Upper lobe of left lung (tissue), 6 donors: ENCODE measurements at regions not wholly inside any gene's neighbourhood (a gene's known extent, or its start where the extent isn't known, plus 50 kb on each side); places are given as distances from the start of the nearest gene placed in this dataset.
A peak's percentile ranks its signal among the peaks of the same experiment; 100 is the strongest.

Experiments
- ATAC-seq, 2 donors: fragments of 200-7000 bp; cut with Tn5 transposase; one replicate each; pipeline ENCODE4 v1.9.1; 2022; ENCODE audit warnings: mild to moderate bottlenecking in 2 of 2, moderate library complexity in 2 of 2; ENCODE audit not compliant: low FRiP score in 2 of 2
- DNase-seq, 2 donors: peaks; one replicate each; pipeline ENCODE4 v3.0.0-alpha.2; 2019 to 2020
- H3K27ac ChIP-seq, 4 donors: fragments of 200-600 bp; sonication (generic); one replicate each; pipeline ENCODE4 v1.5.1; 2016 to 2019
- H3K27me3 ChIP-seq, 4 donors: fragments of 200-600 bp; sonication (generic); one replicate each; pipeline ENCODE4 v1.5.1; 2017 to 2019
- H3K36me3 ChIP-seq, 4 donors: fragments of 200-600 bp; sonication (generic); one replicate each; pipeline ENCODE4 v1.5.1; 2016 to 2019
- H3K4me1 ChIP-seq, 4 donors: fragments of 200-600 bp; sonication (generic); one replicate each; pipeline ENCODE4 v1.5.1; 2018 to 2019
- H3K4me3 ChIP-seq, 4 donors: fragments of 200-600 bp; sonication (generic); one replicate each; pipeline ENCODE4 v1.5.1; 2017 to 2019; ENCODE audit warnings: mild to moderate bottlenecking in 2 of 4, moderate library complexity in 1 of 4
- H3K9me3 ChIP-seq, 4 donors: fragments of 200-600 bp; sonication (generic); one replicate each; pipeline ENCODE4 v1.5.1; 2018 to 2019
- CTCF ChIP-seq, 6 experiments: fragments of 450-650 bp in 4 of 6; fragments of 200-600 bp in 2 of 6; sonication (generic) in 2 of 6; IDR thresholded peaks; one replicate each; pipeline ENCODE4 v1.5.1; 2016 to 2019; ENCODE audit warnings: antibody characterized with exemption in 6 of 6
- EP300 ChIP-seq, 4 donors: sonication (generic); formaldehyde crosslinking; IDR thresholded peaks; one replicate each; pipeline ENCODE4 v1.5.1; 2017; ENCODE audit warnings: antibody characterized with exemption in 4 of 4, control low read depth in 2 of 4
- POLR2A ChIP-seq, 4 donors: fragments of 450-650 bp; IDR thresholded peaks; one replicate each; pipeline ENCODE4 v1.5.1; 2016 to 2017; ENCODE audit warnings: antibody characterized with exemption in 4 of 4, mild to moderate bottlenecking in 2 of 4
- POLR2AphosphoS5 ChIP-seq, 2 donors: sonication (generic); formaldehyde crosslinking; IDR thresholded peaks; one replicate each; pipeline ENCODE4 v1.5.1; 2017; ENCODE audit warnings: antibody characterized with exemption in 2 of 2
- WGBS, 2 donors: methylation state at CpG; one replicate each; pipeline ENCODE4 v1.1.5; 2017 to 2018; 5-methylcytosine and 5-hydroxymethylcytosine counted together
- donor health status: DM: no; HTN: no; CAD: no; lungs with moderate emphysema.
- donor health status: DM: no; HTN: yes; CAD: no; lungs with severe emphysema.

- no peaks in the 10 kb centered on the region for H3K36me3 ChIP-seq
- peaks cover 0 to 8% (median 3%) of the 10 kb centered on the region in 4 donors for H3K9me3 ChIP-seq
- no peak overlapping the region for H3K27ac ChIP-seq
- WGBS, 2 donors: 78 to 95% methylated on average over 6 to 7 of the region's 7 CpGs
- TF ChIP-seq EP300 (IDR thresholded peaks at IDR 0.05) (no peak), POLR2AphosphoS5 (IDR thresholded peaks at IDR 0.05) (no peak), CTCF (IDR thresholded peaks at IDR 0.05) (no peak), POLR2A (IDR thresholded peaks at IDR 0.05) (no peak)
- no peaks in the 10 kb centered on the region for H3K27me3 ChIP-seq
- no peak for DNase-seq
- H3K4me1 ChIP-seq: no peaks in the 10 kb centered on the region
- ATAC-seq: no peak
- no peak overlapping the region for H3K4me3 ChIP-seq
Measured at GRCh38 chr10:32125023-32125422, 68.8 kb upstream of the KIF5B start.

- DNase-seq (peak in 1 of 2 donors; percentile 47), ATAC-seq (no peak)
- H3K27me3 ChIP-seq: peaks cover 0 to under 1% (median 0%) of the 10 kb centered on the region in 4 donors
- no peaks in the 10 kb centered on the region for H3K36me3 ChIP-seq
- no peak overlapping the region for H3K4me3 ChIP-seq
- no peaks in the 10 kb centered on the region for H3K4me1 ChIP-seq
- H3K27ac ChIP-seq: no peak overlapping the region
- TF ChIP-seq CTCF (IDR thresholded peaks at IDR 0.05) (no peak), POLR2AphosphoS5 (IDR thresholded peaks at IDR 0.05) (no peak), EP300 (IDR thresholded peaks at IDR 0.05) (no peak), POLR2A (IDR thresholded peaks at IDR 0.05) (no peak)
- peaks cover 0 to 8% (median 3%) of the 10 kb centered on the region in 4 donors for H3K9me3 ChIP-seq
- WGBS, 2 donors: 78 to 91% methylated on average over 1 to 3 of the region's 4 CpGs
Measured at GRCh38 chr10:32123021-32123420, 66.8 kb upstream of the KIF5B start.

GRCh38 chr10:32121648-32122047 is 65.4 kb upstream of the KIF5B start:
- Histone ChIP-seq H3K4me1 (no peaks in the 10 kb centered on the region), H3K36me3 (no peaks in the 10 kb centered on the region), H3K27me3 (peaks cover 0 to 3% (median 0%) of the 10 kb centered on the region in 4 donors), H3K4me3 (no peak overlapping the region), H3K9me3 (peaks cover 0 to 8% (median 3%) of the 10 kb centered on the region in 4 donors), H3K27ac (no peak overlapping the region)
- peak in 1 of 2 donors; percentile 31 for DNase-seq
- TF ChIP-seq POLR2AphosphoS5 (IDR thresholded peaks at IDR 0.05): no peak
- no peak for TF ChIP-seq POLR2A (IDR thresholded peaks at IDR 0.05)
- TF ChIP-seq EP300 (IDR thresholded peaks at IDR 0.05): no peak
- no peak for TF ChIP-seq CTCF (IDR thresholded peaks at IDR 0.05)
- 91 to 96% methylated on average over 4 of the region's 4 CpGs for WGBS, 2 donors
- no peak for ATAC-seq

- ATAC-seq: no peak
Measured at GRCh38 chr10:32120147-32120546, 63.9 kb upstream of the KIF5B start.

More at GRCh38 chr10:32120147-32120546, 63.9 kb upstream of the KIF5B start:
- no peak overlapping the region for H3K27ac ChIP-seq
- no peak for DNase-seq
- H3K9me3 ChIP-seq: peaks cover 0 to 8% (median 3%) of the 10 kb centered on the region in 4 donors
- H3K36me3 ChIP-seq: no peaks in the 10 kb centered on the region
- TF ChIP-seq EP300 (IDR thresholded peaks at IDR 0.05) (no peak), POLR2AphosphoS5 (IDR thresholded peaks at IDR 0.05) (no peak), CTCF (IDR thresholded peaks at IDR 0.05) (no peak), POLR2A (IDR thresholded peaks at IDR 0.05) (no peak)
- no peak overlapping the region for H3K4me3 ChIP-seq
- 62 to 78% methylated on average over 3 of the region's 3 CpGs for WGBS, 2 donors
- no peaks in the 10 kb centered on the region for H3K4me1 ChIP-seq
- H3K27me3 ChIP-seq: peaks cover 0 to 3% (median 0%) of the 10 kb centered on the region in 4 donors
